PC-9 (cell line): ENCODE measurements at regions not wholly inside any gene's neighbourhood (a gene's known extent, or its start where the extent isn't known, plus 50 kb on each side); places are given as distances from the start of the nearest gene placed in this dataset.

Source experiments
- BruUV-seq: library from RNA; stranded (reverse); fragments of 400-500 nt; replicated peaks from 2 replicates; lab custom pipeline; 2021; lab: Mats Ljungman, UMichigan
- CTCF ChIA-PET: fragments of 300-600 bp; sonication (Branson Sonifier 250); formaldehyde crosslinking; loops from one replicate; lab custom pipeline; 2022; ENCODE audit warnings: antibody characterized with exemption; lab: Charles Lee
- POLR2A ChIA-PET: fragments of 300-600 bp; sonication (Branson Sonifier 250); formaldehyde crosslinking; loops from one replicate; lab custom pipeline; 2022; ENCODE audit warnings: antibody characterized with exemption; ENCODE audit not compliant: unreplicated experiment; lab: Charles Lee
- DNase-seq, 2 experiments: peaks; one replicate each; pipeline versions ENCODE4 v3.0.0 to v3.0.0-alpha.2; 2015 to 2022; ENCODE audit warnings: mixed read lengths in 1 of 2
- H2AFZ ChIP-seq: fragments of 200-600 bp; sonication (generic); 2 replicates; pipeline ENCODE4 v1.8.1; 2017; ENCODE audit warnings: antibody characterized with exemption
- H3F3A ChIP-seq: fragments of 200-600 bp; sonication (generic); 2 replicates; pipeline ENCODE4 v1.8.1; 2017; ENCODE audit warnings: antibody characterized with exemption, mild to moderate bottlenecking, low read depth; ENCODE audit not compliant: insufficient read depth
- H3K27ac ChIP-seq: fragments of 200-600 bp; sonication (generic); 2 replicates; pipeline ENCODE4 v1.6.1; 2016; ENCODE audit warnings: mixed run types
- H3K27me3 ChIP-seq: fragments of 200-600 bp; sonication (generic); 2 replicates; pipeline ENCODE4 v1.6.1; 2016; ENCODE audit warnings: low read depth, mixed run types; ENCODE audit not compliant: insufficient read depth
- H3K36me3 ChIP-seq: fragments of 200-600 bp; sonication (generic); 2 replicates; pipeline ENCODE4 v1.6.1; 2016; ENCODE audit warnings: low read depth, mixed run types
- H3K4me1 ChIP-seq: fragments of 200-600 bp; sonication (generic); replicated peaks from 2 replicates; pipeline ENCODE4 v1.6.1; 2016; ENCODE audit warnings: mixed run types; ENCODE audit not compliant: insufficient read depth
- H3K4me2 ChIP-seq: fragments of 200-600 bp; sonication (generic); 2 replicates; pipeline ENCODE4 v1.6.1; 2017; ENCODE audit warnings: mixed run types
- H3K4me3 ChIP-seq: fragments of 200-600 bp; sonication (generic); 2 replicates; pipeline ENCODE4 v1.6.1; 2016; ENCODE audit warnings: mixed run types
- H3K79me2 ChIP-seq: fragments of 200-600 bp; sonication (generic); 2 replicates; pipeline ENCODE4 v1.6.1; 2017; ENCODE audit warnings: low read depth, mixed run types
- H3K9me2 ChIP-seq: fragments of 200-600 bp; sonication (generic); 2 replicates; pipeline ENCODE4 v1.8.1; 2017; ENCODE audit warnings: mild to moderate bottlenecking; ENCODE audit not compliant: insufficient read depth
- H3K9me3 ChIP-seq: fragments of 200-600 bp; sonication (generic); 2 replicates; pipeline ENCODE4 v1.8.1; 2016; ENCODE audit warnings: low read depth; ENCODE audit not compliant: insufficient read depth
- H4K20me1 ChIP-seq: fragments of 200-600 bp; sonication (generic); 2 replicates; pipeline ENCODE4 v1.8.1; 2017; ENCODE audit not compliant: insufficient read depth
- EZH2 ChIP-seq: fragments of 200-600 bp; sonication (generic); IDR thresholded peaks from 2 replicates; pipeline ENCODE4 v1.8.0; 2017; ENCODE audit warnings: antibody characterized with exemption, low read depth
- intact Hi-C: fragments of 100-400 bp; cut with micrococcal nuclease; formaldehyde crosslinking; loops from one replicate; pipeline ENCODE4 v1.10.0; 2022; ENCODE audit not compliant: unreplicated experiment
- TF ChIP-seq, protein P1 (sequence below): fragments of 200-600 bp; sonication (generic); conservative IDR thresholded peaks from 2 replicates; pipeline ENCODE4 v1.6.1; 2017; ENCODE audit warnings: mixed run types, antibody characterized with exemption, mild to moderate bottlenecking, moderate library complexity

DNA sequence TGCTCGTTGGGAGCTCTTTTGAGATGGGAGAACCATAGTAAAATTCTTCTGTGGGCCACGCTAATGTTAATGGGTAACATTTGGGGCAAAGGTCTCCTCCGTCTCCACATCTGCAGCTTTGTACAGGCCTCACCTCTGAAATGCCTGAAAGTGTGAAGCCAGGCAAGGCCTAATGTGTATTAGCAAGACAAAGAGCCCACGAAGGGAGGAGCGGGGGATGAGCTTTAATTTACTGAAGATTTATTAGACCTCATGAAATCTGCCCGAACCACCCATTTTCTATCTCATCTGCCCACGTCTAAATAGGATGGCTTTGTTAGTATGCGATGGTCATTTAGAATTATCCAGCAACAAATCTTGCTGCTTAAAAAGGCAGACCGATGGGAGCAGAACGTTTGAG, 408.9 kb downstream of the PMP22 start:
- BruUV-seq: no TSS peak
- Histone ChIP-seq H3F3A (no peaks in the 10 kb centered on the region), H4K20me1 (no peaks in the 10 kb centered on the region), H3K36me3 (no peaks in the 10 kb centered on the region), H3K4me1 (no peaks in the 10 kb centered on the region), H3K4me3 (no peak overlapping the region), H3K9me2 (no peaks in the 10 kb centered on the region), H3K27ac (no peak overlapping the region), H3K4me2 (no peak overlapping the region), H2AFZ (no peak overlapping the region), H3K79me2 (no peaks in the 10 kb centered on the region), H3K27me3 (no peaks in the 10 kb centered on the region), H3K9me3 (no peaks in the 10 kb centered on the region)
- no peak for DNase-seq
- TF ChIP-seq, protein P1, sequence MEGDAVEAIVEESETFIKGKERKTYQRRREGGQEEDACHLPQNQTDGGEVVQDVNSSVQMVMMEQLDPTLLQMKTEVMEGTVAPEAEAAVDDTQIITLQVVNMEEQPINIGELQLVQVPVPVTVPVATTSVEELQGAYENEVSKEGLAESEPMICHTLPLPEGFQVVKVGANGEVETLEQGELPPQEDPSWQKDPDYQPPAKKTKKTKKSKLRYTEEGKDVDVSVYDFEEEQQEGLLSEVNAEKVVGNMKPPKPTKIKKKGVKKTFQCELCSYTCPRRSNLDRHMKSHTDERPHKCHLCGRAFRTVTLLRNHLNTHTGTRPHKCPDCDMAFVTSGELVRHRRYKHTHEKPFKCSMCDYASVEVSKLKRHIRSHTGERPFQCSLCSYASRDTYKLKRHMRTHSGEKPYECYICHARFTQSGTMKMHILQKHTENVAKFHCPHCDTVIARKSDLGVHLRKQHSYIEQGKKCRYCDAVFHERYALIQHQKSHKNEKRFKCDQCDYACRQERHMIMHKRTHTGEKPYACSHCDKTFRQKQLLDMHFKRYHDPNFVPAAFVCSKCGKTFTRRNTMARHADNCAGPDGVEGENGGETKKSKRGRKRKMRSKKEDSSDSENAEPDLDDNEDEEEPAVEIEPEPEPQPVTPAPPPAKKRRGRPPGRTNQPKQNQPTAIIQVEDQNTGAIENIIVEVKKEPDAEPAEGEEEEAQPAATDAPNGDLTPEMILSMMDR: no peak
- no peak for TF ChIP-seq EZH2
- ChIA-PET CTCF (no interaction called here), POLR2A (no interaction called here)
- intact Hi-C loops: no loop called here

DNA sequence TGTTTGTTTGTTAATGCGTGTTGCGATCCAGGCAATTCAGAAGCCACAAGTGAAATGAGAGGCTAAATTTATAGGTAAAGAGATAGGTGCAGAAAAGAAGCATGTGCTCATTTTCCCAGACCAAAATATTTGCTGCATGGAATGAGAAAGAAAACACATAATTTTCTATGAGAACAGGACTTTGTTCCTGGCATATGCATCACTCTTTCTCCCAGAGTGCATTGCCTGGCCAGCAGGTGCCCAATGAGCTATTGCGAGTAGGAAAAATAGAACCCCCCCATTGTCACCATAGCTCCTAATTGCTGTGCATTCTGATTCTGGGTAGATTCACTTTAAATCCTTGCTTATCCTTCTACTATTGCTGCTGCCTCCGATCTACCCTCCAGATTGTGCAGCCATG, 410.4 kb downstream of the PMP22 start:
- no TSS peak for BruUV-seq

DNA sequence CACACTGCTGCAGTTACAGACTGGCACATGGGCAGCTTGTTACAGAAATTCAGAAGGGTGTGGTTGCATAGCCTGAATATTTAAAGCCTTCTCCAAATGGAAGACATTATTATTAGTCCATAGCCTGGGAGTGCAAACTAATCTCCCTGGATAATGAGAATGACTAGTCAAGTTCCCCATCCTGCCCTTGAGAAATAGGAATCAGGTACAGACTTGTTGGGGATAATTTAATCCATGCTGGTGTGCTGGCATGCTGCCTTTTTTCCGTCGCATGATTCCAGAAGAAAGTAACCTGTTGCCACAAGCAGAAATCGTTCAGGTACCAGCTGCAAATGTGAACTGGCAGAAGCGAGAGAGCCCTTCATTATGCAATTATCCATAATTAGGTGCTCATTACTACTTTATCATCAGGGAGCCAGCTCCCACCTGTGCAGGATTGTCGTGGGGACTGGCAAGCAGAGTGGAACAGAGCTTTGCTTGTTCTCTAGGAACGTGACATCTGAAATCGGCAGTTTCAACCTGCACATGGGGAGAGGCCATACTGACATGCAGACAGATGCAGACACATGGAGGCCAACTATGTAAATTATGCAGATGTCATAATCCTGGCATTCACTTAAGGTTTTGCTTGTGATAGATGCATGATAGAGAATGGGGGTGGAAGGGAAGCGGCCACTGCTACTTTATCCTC, 419.4 kb downstream of the PMP22 start:
- Histone ChIP-seq H3K4me2 (no peak overlapping the region), H3K79me2 (no peaks in the 10 kb centered on the region), H4K20me1 (no peaks in the 10 kb centered on the region), H3K9me2 (no peaks in the 10 kb centered on the region), H3K36me3 (no peaks in the 10 kb centered on the region), H3K27ac (no peak overlapping the region), H3K9me3 (no peaks in the 10 kb centered on the region), H3K4me3 (no peak overlapping the region), H3K4me1 (no peaks in the 10 kb centered on the region), H3F3A (no peaks in the 10 kb centered on the region), H3K27me3 (no peaks in the 10 kb centered on the region), H2AFZ (no peak overlapping the region)
- TF ChIP-seq, protein P1: no peak
- intact Hi-C loops: no loop called here
- POLR2A ChIA-PET: no interaction called here
- no TSS peak for BruUV-seq
- CTCF ChIA-PET: no interaction called here
- no peak for DNase-seq

More for the DNA sequence above, 410.4 kb downstream of the PMP22 start:
- Histone ChIP-seq H2AFZ (no peak overlapping the region), H3K4me2 (no peak overlapping the region), H3K4me3 (no peak overlapping the region), H3K9me2 (no peaks in the 10 kb centered on the region), H4K20me1 (no peaks in the 10 kb centered on the region), H3K79me2 (no peaks in the 10 kb centered on the region), H3K4me1 (no peaks in the 10 kb centered on the region), H3K36me3 (no peaks in the 10 kb centered on the region), H3K9me3 (no peaks in the 10 kb centered on the region), H3K27ac (no peak overlapping the region), H3F3A (no peaks in the 10 kb centered on the region), H3K27me3 (no peaks in the 10 kb centered on the region)
- no peak for TF ChIP-seq EZH2
- TF ChIP-seq, protein P1: no peak
- ChIA-PET POLR2A (no interaction called here), CTCF (no interaction called here)
- DNase-seq: no peak
- intact Hi-C loops: no loop called here
